H1 (cell line): ENCODE measurements at regions not wholly inside any gene's neighbourhood (a gene's known extent, or its start where the extent isn't known, plus 50 kb on each side); places are given as distances from the start of the nearest gene placed in this dataset.

Experiments used
- CTCF ChIA-PET: fragments of 300-600 bp; sonication (Branson Sonifier 250); formaldehyde crosslinking; loops from one replicate; lab custom pipeline; 2021; ENCODE audit not compliant: partially characterized antibody; lab: Charles Lee
- POLR2A ChIA-PET: fragments of 300-600 bp; sonication (Branson Sonifier 250); formaldehyde crosslinking; loops from one replicate; lab custom pipeline; 2021; ENCODE audit warnings: inconsistent platforms; ENCODE audit not compliant: partially characterized antibody; lab: Charles Lee
- DNase-seq, 2 experiments: peaks; one replicate each; pipeline versions ENCODE4 v3.0.0 to v3.0.0-alpha.2; 2010 to 2022; ENCODE audit warnings: low spot score in 2 of 2, low read depth in 1 of 2, mixed read lengths in 1 of 2
- FAIRE-seq: peaks from 2 replicates; lab custom pipeline; 2011; peaks lifted over from hg19 to GRCh38; lab: Jason Lieb, UNC
- H2AFZ ChIP-seq: 2 replicates; pipeline ENCODE4 v1.8.1; 2012; ENCODE audit warnings: low read length, inconsistent platforms
- H2AK5ac ChIP-seq: 2 replicates; pipeline ENCODE4 v1.6.1; 2013; ENCODE audit warnings: low read depth, low read length
- H2BK120ac ChIP-seq: replicated peaks from 2 replicates; pipeline ENCODE3; 2013; ENCODE audit warnings: low read depth, low read length, inconsistent platforms
- H2BK12ac ChIP-seq: 2 replicates; pipeline ENCODE4 v1.6.1; 2013; ENCODE audit warnings: low read depth, low read length
- H2BK15ac ChIP-seq: 2 replicates; pipeline ENCODE4 v1.6.1; 2013; ENCODE audit warnings: low read length
- H2BK20ac ChIP-seq: 2 replicates; pipeline ENCODE4 v1.6.1; 2013; ENCODE audit warnings: low read length
- H2BK5ac ChIP-seq: 2 replicates; pipeline ENCODE4 v1.6.1; 2013; ENCODE audit warnings: low read depth, low read length
- H3K14ac ChIP-seq: 2 replicates; pipeline ENCODE4 v1.6.1; 2013; ENCODE audit warnings: inconsistent platforms; ENCODE audit not compliant: insufficient read length
- H3K18ac ChIP-seq: 2 replicates; pipeline ENCODE4 v1.6.1; 2013; ENCODE audit warnings: low read length; ENCODE audit errors: extremely low read depth
- H3K23ac ChIP-seq: 2 replicates; pipeline ENCODE4 v1.6.1; 2013; ENCODE audit warnings: inconsistent platforms; ENCODE audit not compliant: insufficient read length
- H3K23me2 ChIP-seq: 2 replicates; pipeline ENCODE4 v1.6.1; 2013; ENCODE audit warnings: low read depth, low read length
- H3K27ac ChIP-seq: 2 replicates; pipeline ENCODE4 v1.6.1; 2011; ENCODE audit warnings: low read depth, low read length, inconsistent platforms
- H3K27me3 ChIP-seq, 4 experiments: replicated peaks in 1 of 4; 1 replicate in 1 of 4; 2 replicates in 3 of 4; pipeline versions ENCODE4 v1.6.1 to v1.8.1; 2011 to 2013; ENCODE audit warnings: low read length in 3 of 4, mild to moderate bottlenecking in 3 of 4, inconsistent platforms in 2 of 4, mixed read lengths in 2 of 4, moderate library complexity in 1 of 4; ENCODE audit not compliant: control insufficient read depth in 3 of 4, insufficient read depth in 3 of 4; ENCODE audit errors: extremely low read depth in 1 of 4
- H3K36me3 ChIP-seq, 4 experiments: 2 replicates each; pipeline versions ENCODE4 v1.6.1 to v1.8.1; 2011 to 2013; ENCODE audit warnings: mild to moderate bottlenecking in 4 of 4, low read length in 3 of 4, moderate library complexity in 2 of 4, control low read depth in 1 of 4, inconsistent platforms in 1 of 4; ENCODE audit not compliant: insufficient read depth in 4 of 4, control insufficient read depth in 2 of 4
- H3K4ac ChIP-seq: replicated peaks from 2 replicates; pipeline ENCODE3; 2013; ENCODE audit warnings: low read length, low read depth, mixed read lengths, inconsistent platforms; ENCODE audit not compliant: insufficient read length
- H3K4me1 ChIP-seq, 4 experiments: replicated peaks in 1 of 4; 1 replicate in 1 of 4; 2 replicates in 3 of 4; pipeline versions ENCODE4 v1.6.1 to v1.8.1; 2011 to 2013; ENCODE audit warnings: low read length in 3 of 4, inconsistent platforms in 2 of 4, mixed read lengths in 1 of 4; ENCODE audit not compliant: insufficient read depth in 4 of 4, control insufficient read depth in 3 of 4
- H3K4me2 ChIP-seq, 2 experiments: 2 replicates each; pipeline versions ENCODE4 v1.6.1 to v1.8.1; 2011 to 2013; ENCODE audit warnings: low read depth in 2 of 2, low read length in 2 of 2, control low read depth in 1 of 2, inconsistent platforms in 1 of 2, mild to moderate bottlenecking in 1 of 2; ENCODE audit not compliant: insufficient read depth in 1 of 2
- H3K4me3 ChIP-seq, 4 experiments: fragments of 200-600, 300-600 bp in 1 of 4; sonication (generic), shearing (Covaris generic), sonication (Bioruptor Twin) in 1 of 4; 2 replicates each; pipeline versions ENCODE4 v1.5.1 to v1.8.1; 2011 to 2016; ENCODE audit warnings: low read length in 4 of 4, low read depth in 3 of 4, control low read depth in 2 of 4, inconsistent platforms in 2 of 4, mild to moderate bottlenecking in 2 of 4, mixed read lengths in 1 of 4, moderate library complexity in 1 of 4; ENCODE audit not compliant: insufficient read depth in 2 of 4; ENCODE audit errors: extremely low read depth in 1 of 4
- H3K56ac ChIP-seq: replicated peaks from 2 replicates; pipeline ENCODE3; 2013; ENCODE audit warnings: low read depth, mild to moderate bottlenecking, mixed read lengths, low read length, inconsistent platforms; ENCODE audit not compliant: insufficient read length
- H3K79me1 ChIP-seq: 2 replicates; pipeline ENCODE4 v1.6.1; 2013; ENCODE audit warnings: low read depth, low read length, control low read depth
- H3K79me2 ChIP-seq, 2 experiments: 2 replicates each; pipeline versions ENCODE4 v1.6.1 to v1.8.1; 2012 to 2013; ENCODE audit warnings: low read length in 2 of 2, mild to moderate bottlenecking in 2 of 2, inconsistent platforms in 1 of 2; ENCODE audit not compliant: insufficient read depth in 2 of 2, control insufficient read depth in 1 of 2
- H3K9ac ChIP-seq, 4 experiments: replicated peaks in 1 of 4; 1 replicate in 1 of 4; 2 replicates in 3 of 4; pipeline versions ENCODE4 v1.6.1 to v1.8.1; 2011 to 2013; ENCODE audit warnings: low read depth in 3 of 4, low read length in 3 of 4, control low read depth in 2 of 4, mild to moderate bottlenecking in 2 of 4, moderate library complexity in 2 of 4, inconsistent platforms in 1 of 4; ENCODE audit errors: extremely low read depth in 1 of 4
- H3K9me3 ChIP-seq, 2 experiments: 2 replicates each; pipeline versions ENCODE4 v1.6.1 to v1.8.1; 2012 to 2013; ENCODE audit warnings: mild to moderate bottlenecking in 2 of 2, moderate library complexity in 2 of 2, control low read depth in 1 of 2, inconsistent platforms in 1 of 2, low read depth in 1 of 2, low read length in 1 of 2, mixed read lengths in 1 of 2; ENCODE audit not compliant: insufficient read depth in 2 of 2
- H4K20me1 ChIP-seq, 2 experiments: replicated peaks in 1 of 2; 2 replicates each; pipeline versions ENCODE3 to v1.8.1; 2011 to 2013; ENCODE audit warnings: inconsistent platforms in 2 of 2, low read length in 2 of 2, mild to moderate bottlenecking in 1 of 2; ENCODE audit not compliant: insufficient read depth in 2 of 2, control insufficient read depth in 1 of 2
- H4K5ac ChIP-seq: 2 replicates; pipeline ENCODE4 v1.6.1; 2013; ENCODE audit warnings: low read length, low read depth, mixed read lengths, inconsistent platforms; ENCODE audit not compliant: insufficient read length
- H4K8ac ChIP-seq: 2 replicates; pipeline ENCODE4 v1.8.0; 2013; ENCODE audit warnings: mild to moderate bottlenecking, moderate library complexity, low read length, inconsistent platforms; ENCODE audit not compliant: insufficient read depth; ENCODE audit errors: extremely low read depth
- H4K91ac ChIP-seq: replicated peaks from 2 replicates; pipeline ENCODE3; 2013; ENCODE audit warnings: low read length, mixed read lengths, inconsistent platforms; ENCODE audit not compliant: insufficient read length
- HDAC6 ChIP-seq: IDR thresholded peaks from one replicate; pipeline ENCODE4 v1.7.1; 2012; ENCODE audit warnings: low read depth, mild to moderate bottlenecking, inconsistent platforms, low read length, moderate library complexity
- WGBS, 2 experiments: shearing (Covaris generic) in 1 of 2; methylation state at CpG; one replicate each; pipeline versions ENCODE4 v1.1.6 to v1.1.7; 2013 to 2015; ENCODE audit warnings: low lambda C conversion rate in 2 of 2, mixed read lengths in 2 of 2, inconsistent platforms in 1 of 2, low coverage in 1 of 2, missing lambda C conversion rate in 1 of 2; ENCODE audit not compliant: insufficient replicate concordance in 2 of 2, insufficient coverage in 1 of 2, insufficient read length in 1 of 2; ENCODE audit errors: extremely low coverage in 1 of 2, missing lambda C conversion rate in 1 of 2; 5-methylcytosine and 5-hydroxymethylcytosine counted together

DNA sequence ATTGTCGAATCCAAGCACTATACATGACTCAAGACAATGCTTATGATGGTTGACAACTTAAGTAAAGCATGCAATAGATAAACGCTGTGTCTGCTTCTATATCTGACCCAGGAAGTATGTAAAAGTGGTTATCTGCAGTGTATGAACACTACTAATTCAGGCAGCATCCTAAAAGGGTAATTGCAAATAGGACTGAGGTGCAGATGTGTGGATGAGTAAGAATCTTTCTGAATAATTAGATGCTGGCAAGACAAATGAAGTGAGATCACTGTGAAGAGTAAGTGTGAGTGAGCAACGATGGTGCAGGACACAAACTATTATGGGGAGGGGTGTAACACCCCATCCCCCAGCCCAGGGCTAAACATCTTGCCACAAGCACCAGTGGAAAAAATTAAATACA, 195.7 kb upstream of the CHRNA7 start:
- Histone ChIP-seq H2BK15ac (no peak overlapping the region), H4K91ac (no peak overlapping the region), H2BK120ac (no peak overlapping the region), H3K18ac (no peak overlapping the region), H4K20me1 (no peaks in the 10 kb centered on the region), H2BK20ac (no peak overlapping the region), H3K4ac (no peak overlapping the region), H3K56ac (no peak overlapping the region), H4K8ac (no peak overlapping the region), H3K27me3 (peaks cover 0 to 1% (median 0%) of the 10 kb centered on the region in 4 experiments; a peak in 1 of 7 replicates), H2AFZ (no peak overlapping the region), H2BK12ac (no peak overlapping the region), H3K23me2 (no peaks in the 10 kb centered on the region; the same call in 1 of the 2 replicates), H3K14ac (no peak overlapping the region), H3K4me1 (no peaks in the 10 kb centered on the region), H2BK5ac (no peak overlapping the region), H3K79me1 (no peaks in the 10 kb centered on the region), H3K9ac (no peak overlapping the region), H3K27ac (no peak overlapping the region), H2AK5ac (no peak overlapping the region), H3K23ac (no peak overlapping the region), H3K9me3 (peaks cover 4 to 6% of the 10 kb centered on the region in 2 experiments; a peak in 2 of 4 replicates), H3K36me3 (no peaks in the 10 kb centered on the region), H3K79me2 (no peaks in the 10 kb centered on the region), H3K4me3 (no peak overlapping the region), H4K5ac (no peak overlapping the region), H3K4me2 (no peak overlapping the region)
- ChIA-PET CTCF (interaction anchor here (1.1 to 1.7 kb wide), 3 partner anchors 10 to 14 kb away, joined by 3 to 4 read pairs (median 3); no protein-coding TSS in a partner anchor), POLR2A (no interaction called here)
- DNase-seq: no peak
- no peak for TF ChIP-seq HDAC6
- 85% methylated on average over 3 of the region's 3 CpGs; no CpG with 5 or more reads in 1 of the 2 experiments for WGBS, 2 experiments
- no peak for FAIRE-seq
